ENCODE measurements at regions not wholly inside any gene's neighbourhood (a gene's known extent, or its start where the extent isn't known, plus 50 kb on each side); places are given as distances from the start of the nearest gene placed in this dataset.

GRCh38 chr9:14532456-14533115 is 160.6 kb downstream of the ZDHHC21 start:
- TF ChIP-seq PHB (CRISPR knock-in tag; IDR thresholded peaks at IDR 0.05) (no peak), POLR2A (conservative IDR thresholded peaks at IDR 0.05) (no peak), ZNF518B (CRISPR knock-in tag; IDR thresholded peaks at IDR 0.05) (no peak), HDAC6 (IDR thresholded peaks at IDR 0.05; ENCODE audit: low read depth, low read length) (no peak), TCF3 (CRISPR knock-in tag; IDR thresholded peaks at IDR 0.05) (no peak), BDP1 (IDR thresholded peaks at IDR 0.05; ENCODE audit: insufficient read depth, insufficient read length) (no peak), CTCF (IDR thresholded peaks at IDR 0.05 in 2 of 3, conservative IDR thresholded peaks at IDR 0.05 in 1 of 3; ENCODE audit: insufficient read depth in 2 of 3, low read depth in 1 of 3, low read length in 3 of 3) (no peak), YY1 (IDR thresholded peaks at IDR 0.05; ENCODE audit: borderline replicate concordance in 1 of 3, control insufficient read depth in 1 of 3, extremely low read depth in 1 of 3, insufficient read depth in 3 of 3, insufficient read length in 1 of 3, insufficient replicate concordance in 2 of 3, low read depth in 1 of 3, low read length in 2 of 3) (no peak)

Data from K562 (cell line).